ENCODE measurements at regions not wholly inside any gene's neighbourhood (a gene's known extent, or its start where the extent isn't known, plus 50 kb on each side); places are given as distances from the start of the nearest gene placed in this dataset.

DNA sequence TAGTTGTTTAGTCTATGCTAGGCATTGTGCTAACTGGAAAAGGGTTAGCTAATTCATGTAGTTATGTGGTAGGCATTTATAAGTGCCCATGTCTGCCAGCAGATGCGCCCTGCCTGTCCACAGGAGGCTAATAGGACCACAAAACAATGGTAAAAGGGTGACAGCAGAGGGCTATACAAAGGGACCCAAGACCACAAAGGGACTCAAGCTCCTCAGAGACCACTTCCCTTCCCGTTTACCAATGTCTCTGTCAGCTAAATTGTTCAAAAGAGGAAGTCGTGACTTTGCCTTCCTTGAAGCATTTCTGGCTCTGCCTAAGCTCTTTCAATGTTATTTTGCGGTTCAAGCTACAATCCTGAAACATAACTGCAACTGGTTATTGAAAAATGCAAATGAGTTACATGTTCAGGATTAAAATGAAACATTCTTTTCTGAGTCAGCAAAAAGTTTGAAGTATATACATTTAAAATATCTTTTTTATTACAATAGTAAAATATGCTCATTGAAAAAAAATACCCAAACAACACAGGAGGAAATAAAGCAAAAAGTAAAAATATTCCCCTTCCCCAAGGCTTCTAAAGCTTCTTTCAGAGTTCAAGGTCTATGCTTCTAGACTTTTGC lies 149.2 kb downstream of the MAF start:
- WGBS (ENCODE audit: low lambda C conversion rate): 23% methylated on average over 4 of the region's 4 CpGs
- CTCF ChIA-PET: interaction anchor here (0.6 to 1.5 kb wide), 2 partner anchors 21 kb away, joined by 3 to 4 read pairs; no protein-coding TSS in a partner anchor
- POLR2A ChIA-PET: no interaction called here

More for the DNA sequence above, 149.2 kb downstream of the MAF start:
- Histone ChIP-seq H3K27me3 (ENCODE audit: insufficient read depth) (no peaks in the 10 kb centered on the region), H3K4me2 (no peak overlapping the region), H2AFZ (ENCODE audit: low read depth) (no peak overlapping the region), H3K9ac (no peak overlapping the region), H3K27ac (ENCODE audit: low read depth in 2 of 2, low read length in 1 of 2) (no peak overlapping the region), H3F3A (replicated peaks; ENCODE audit: insufficient read depth) (no peaks in the 10 kb centered on the region), H3K9me2 (no peaks in the 10 kb centered on the region), H3K4me1 (ENCODE audit: control insufficient read depth in 1 of 2, insufficient read depth in 2 of 2, low read depth in 1 of 2, low read length in 1 of 2) (no peaks in the 10 kb centered on the region), H3K36me3 (replicated peaks in 1 of 2; ENCODE audit: control insufficient read depth in 1 of 2, insufficient read depth in 2 of 2, low read length in 1 of 2) (no peaks in the 10 kb centered on the region), H3K79me2 (ENCODE audit: insufficient read depth) (no peaks in the 10 kb centered on the region), H4K20me1 (ENCODE audit: insufficient read depth) (no peaks in the 10 kb centered on the region), H3K9me3 (no peaks in the 10 kb centered on the region), H3K4me3 (ENCODE audit: low read depth in 2 of 2, low read length in 1 of 2) (no peak overlapping the region)
- TF ChIP-seq, protein P1, sequence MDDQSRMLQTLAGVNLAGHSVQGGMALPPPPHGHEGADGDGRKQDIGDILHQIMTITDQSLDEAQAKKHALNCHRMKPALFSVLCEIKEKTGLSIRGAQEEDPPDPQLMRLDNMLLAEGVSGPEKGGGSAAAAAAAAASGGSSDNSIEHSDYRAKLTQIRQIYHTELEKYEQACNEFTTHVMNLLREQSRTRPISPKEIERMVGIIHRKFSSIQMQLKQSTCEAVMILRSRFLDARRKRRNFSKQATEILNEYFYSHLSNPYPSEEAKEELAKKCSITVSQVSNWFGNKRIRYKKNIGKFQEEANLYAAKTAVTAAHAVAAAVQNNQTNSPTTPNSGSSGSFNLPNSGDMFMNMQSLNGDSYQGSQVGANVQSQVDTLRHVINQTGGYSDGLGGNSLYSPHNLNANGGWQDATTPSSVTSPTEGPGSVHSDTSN (IDR thresholded peaks at IDR 0.05): no peak
- TF ChIP-seq, protein P2, sequence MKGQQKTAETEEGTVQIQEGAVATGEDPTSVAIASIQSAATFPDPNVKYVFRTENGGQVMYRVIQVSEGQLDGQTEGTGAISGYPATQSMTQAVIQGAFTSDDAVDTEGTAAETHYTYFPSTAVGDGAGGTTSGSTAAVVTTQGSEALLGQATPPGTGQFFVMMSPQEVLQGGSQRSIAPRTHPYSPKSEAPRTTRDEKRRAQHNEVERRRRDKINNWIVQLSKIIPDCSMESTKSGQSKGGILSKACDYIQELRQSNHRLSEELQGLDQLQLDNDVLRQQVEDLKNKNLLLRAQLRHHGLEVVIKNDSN (IDR thresholded peaks at IDR 0.05; ENCODE audit: borderline replicate concordance, low read depth): no peak
- no peak for TF ChIP-seq RCOR1 (IDR thresholded peaks at IDR 0.05; ENCODE audit: low read length)
- TF ChIP-seq POLR2AphosphoS5 (IDR thresholded peaks at IDR 0.05; ENCODE audit: low read depth, low read length): no peak
- TF ChIP-seq FOXJ3 (CRISPR knock-in tag; IDR thresholded peaks at IDR 0.05): no peak
- TF ChIP-seq MXI1 (IDR thresholded peaks at IDR 0.05; ENCODE audit: low read depth, low read length): no peak
- TF ChIP-seq, protein P3, sequence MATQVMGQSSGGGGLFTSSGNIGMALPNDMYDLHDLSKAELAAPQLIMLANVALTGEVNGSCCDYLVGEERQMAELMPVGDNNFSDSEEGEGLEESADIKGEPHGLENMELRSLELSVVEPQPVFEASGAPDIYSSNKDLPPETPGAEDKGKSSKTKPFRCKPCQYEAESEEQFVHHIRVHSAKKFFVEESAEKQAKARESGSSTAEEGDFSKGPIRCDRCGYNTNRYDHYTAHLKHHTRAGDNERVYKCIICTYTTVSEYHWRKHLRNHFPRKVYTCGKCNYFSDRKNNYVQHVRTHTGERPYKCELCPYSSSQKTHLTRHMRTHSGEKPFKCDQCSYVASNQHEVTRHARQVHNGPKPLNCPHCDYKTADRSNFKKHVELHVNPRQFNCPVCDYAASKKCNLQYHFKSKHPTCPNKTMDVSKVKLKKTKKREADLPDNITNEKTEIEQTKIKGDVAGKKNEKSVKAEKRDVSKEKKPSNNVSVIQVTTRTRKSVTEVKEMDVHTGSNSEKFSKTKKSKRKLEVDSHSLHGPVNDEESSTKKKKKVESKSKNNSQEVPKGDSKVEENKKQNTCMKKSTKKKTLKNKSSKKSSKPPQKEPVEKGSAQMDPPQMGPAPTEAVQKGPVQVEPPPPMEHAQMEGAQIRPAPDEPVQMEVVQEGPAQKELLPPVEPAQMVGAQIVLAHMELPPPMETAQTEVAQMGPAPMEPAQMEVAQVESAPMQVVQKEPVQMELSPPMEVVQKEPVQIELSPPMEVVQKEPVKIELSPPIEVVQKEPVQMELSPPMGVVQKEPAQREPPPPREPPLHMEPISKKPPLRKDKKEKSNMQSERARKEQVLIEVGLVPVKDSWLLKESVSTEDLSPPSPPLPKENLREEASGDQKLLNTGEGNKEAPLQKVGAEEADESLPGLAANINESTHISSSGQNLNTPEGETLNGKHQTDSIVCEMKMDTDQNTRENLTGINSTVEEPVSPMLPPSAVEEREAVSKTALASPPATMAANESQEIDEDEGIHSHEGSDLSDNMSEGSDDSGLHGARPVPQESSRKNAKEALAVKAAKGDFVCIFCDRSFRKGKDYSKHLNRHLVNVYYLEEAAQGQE (IDR thresholded peaks at IDR 0.05; ENCODE audit: low read depth, low read length): no peak
- no peak for TF ChIP-seq NFIC (IDR thresholded peaks at IDR 0.05; ENCODE audit: borderline replicate concordance)
- no peak for TF ChIP-seq ELF1 (IDR thresholded peaks at IDR 0.05)
- TF ChIP-seq RAD21 (IDR thresholded peaks at IDR 0.05; ENCODE audit: low read length): no peak
- TF ChIP-seq EZH2phosphoT487 (IDR thresholded peaks at IDR 0.05; ENCODE audit: borderline replicate concordance, low read depth): no peak
- TF ChIP-seq, protein P4, sequence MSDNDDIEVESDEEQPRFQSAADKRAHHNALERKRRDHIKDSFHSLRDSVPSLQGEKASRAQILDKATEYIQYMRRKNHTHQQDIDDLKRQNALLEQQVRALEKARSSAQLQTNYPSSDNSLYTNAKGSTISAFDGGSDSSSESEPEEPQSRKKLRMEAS (IDR thresholded peaks at IDR 0.05; ENCODE audit: low read depth): no peak
- TF ChIP-seq, protein P5, sequence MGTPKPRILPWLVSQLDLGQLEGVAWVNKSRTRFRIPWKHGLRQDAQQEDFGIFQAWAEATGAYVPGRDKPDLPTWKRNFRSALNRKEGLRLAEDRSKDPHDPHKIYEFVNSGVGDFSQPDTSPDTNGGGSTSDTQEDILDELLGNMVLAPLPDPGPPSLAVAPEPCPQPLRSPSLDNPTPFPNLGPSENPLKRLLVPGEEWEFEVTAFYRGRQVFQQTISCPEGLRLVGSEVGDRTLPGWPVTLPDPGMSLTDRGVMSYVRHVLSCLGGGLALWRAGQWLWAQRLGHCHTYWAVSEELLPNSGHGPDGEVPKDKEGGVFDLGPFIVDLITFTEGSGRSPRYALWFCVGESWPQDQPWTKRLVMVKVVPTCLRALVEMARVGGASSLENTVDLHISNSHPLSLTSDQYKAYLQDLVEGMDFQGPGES (IDR thresholded peaks at IDR 0.05; ENCODE audit: low read depth, low read length): no peak
- TF ChIP-seq NRF1 (IDR thresholded peaks at IDR 0.05; ENCODE audit: low read depth, low read length): no peak
- TF ChIP-seq SMC3 (IDR thresholded peaks at IDR 0.05; ENCODE audit: low read depth, low read length): no peak
- TF ChIP-seq SIN3A (IDR thresholded peaks at IDR 0.05; ENCODE audit: borderline replicate concordance, low read depth, low read length): no peak
- no peak for TF ChIP-seq GABPA (IDR thresholded peaks at IDR 0.05; ENCODE audit: low read depth)
- no peak for TF ChIP-seq RFX5 (IDR thresholded peaks at IDR 0.05; ENCODE audit: low read length)
- TF ChIP-seq TCF12 (IDR thresholded peaks at IDR 0.05): no peak
- DNase-seq: no peak

All from SK-N-SH (cell line).